ENCODE measurements at regions not wholly inside any gene's neighbourhood (a gene's known extent, or its start where the extent isn't known, plus 50 kb on each side); places are given as distances from the start of the nearest gene placed in this dataset.
A peak's percentile ranks its signal among the peaks of the same experiment; 100 is the strongest.

- DNase-seq: no peak
These were observed 616.4 kb downstream of the XIRP2 start for GRCh38 chr2:167504695-167505094.

- no peak for DNase-seq
These were observed 615.8 kb downstream of the XIRP2 start for GRCh38 chr2:167504061-167504460.

- no peak for DNase-seq
These were observed 613.3 kb downstream of the XIRP2 start for GRCh38 chr2:167501618-167502017.

GRCh38 chr2:167493862-167494261 lies 605.6 kb downstream of the XIRP2 start:
- DNase-seq: no peak

GRCh38 chr2:167492486-167492885 lies 604.2 kb downstream of the XIRP2 start:
- DNase-seq: no peak

- no peak for DNase-seq
These were observed 603.5 kb downstream of the XIRP2 start for GRCh38 chr2:167491788-167492187.

GRCh38 chr2:167490455-167490854 lies 602.2 kb downstream of the XIRP2 start:
- DNase-seq: no peak

- peak; percentile 28 for DNase-seq
These were observed 601.0 kb downstream of the XIRP2 start for GRCh38 chr2:167489325-167489724.

- peak; percentile 27 for DNase-seq
These were observed 599.4 kb downstream of the XIRP2 start for GRCh38 chr2:167487728-167488127.

GRCh38 chr2:167484875-167485274 lies 596.6 kb downstream of the XIRP2 start:
- DNase-seq: no peak

GRCh38 chr2:167480986-167481309 lies 592.7 kb downstream of the XIRP2 start:
- DNase-seq: no peak

GRCh38 chr2:167480232-167480985 lies 592.1 kb downstream of the XIRP2 start:
- DNase-seq: no peak

GRCh38 chr2:167478196-167478595 lies 589.9 kb downstream of the XIRP2 start:
- no peak for DNase-seq

- DNase-seq: no peak
These were observed 587.5 kb downstream of the XIRP2 start for GRCh38 chr2:167475791-167476190.

GRCh38 chr2:167471734-167472133 lies 583.5 kb downstream of the XIRP2 start:
- no peak for DNase-seq

- DNase-seq: no peak
These were observed 583.1 kb downstream of the XIRP2 start for GRCh38 chr2:167471332-167471731.

GRCh38 chr2:167462379-167462778 lies 574.1 kb downstream of the XIRP2 start:
- DNase-seq: no peak

- DNase-seq: no peak
These were observed 565.8 kb downstream of the XIRP2 start for GRCh38 chr2:167454036-167454435.

GRCh38 chr2:167451496-167452289 lies 563.4 kb downstream of the XIRP2 start:
- no peak for DNase-seq

- DNase-seq: no peak
These were observed 562.1 kb downstream of the XIRP2 start for GRCh38 chr2:167450364-167450763.

GRCh38 chr2:167440382-167440781 lies 552.1 kb downstream of the XIRP2 start:
- DNase-seq: no peak

- no peak for DNase-seq
These were observed 549.9 kb downstream of the XIRP2 start for GRCh38 chr2:167438206-167438605.

GRCh38 chr2:167431949-167432348 lies 543.7 kb downstream of the XIRP2 start:
- DNase-seq: no peak

- DNase-seq: no peak
These were observed 542.2 kb downstream of the XIRP2 start for GRCh38 chr2:167430447-167430846.

All from muscle of arm (tissue), 1 donor.